Astrocyte (in vitro differentiated cells and primary cell): ENCODE measurements at regions not wholly inside any gene's neighbourhood (a gene's known extent, or its start where the extent isn't known, plus 50 kb on each side); places are given as distances from the start of the nearest gene placed in this dataset.
"Not testable (repeated sequence)": the region's sequence is repeated elsewhere in the genome, so short reads cannot be mapped to it uniquely, and the experiment has no call there.

ENCODE experiments used
- DNase-seq: peaks from one replicate; pipeline ENCODE4 v3.0.0-alpha.2; 2010; ENCODE audit warnings: low read depth
- FAIRE-seq: peaks from 2 replicates; lab custom pipeline; 2011; peaks lifted over from hg19 to GRCh38; lab: Jason Lieb, UNC
- H2AFZ ChIP-seq: 2 replicates; pipeline ENCODE4 v1.6.0; 2012; ENCODE audit warnings: low read depth, low read length, inconsistent platforms
- H3K27ac ChIP-seq: 2 replicates; pipeline ENCODE4 v1.5.1; 2011; ENCODE audit warnings: low read depth, low read length, inconsistent platforms
- H3K27me3 ChIP-seq: 2 replicates; pipeline ENCODE4 v1.6.0; 2011; ENCODE audit warnings: low read length, inconsistent platforms; ENCODE audit not compliant: insufficient read depth
- H3K36me3 ChIP-seq: 2 replicates; pipeline ENCODE4 v1.5.1; 2011; ENCODE audit warnings: low read length, inconsistent platforms; ENCODE audit not compliant: insufficient read depth
- H3K4me1 ChIP-seq: 2 replicates; pipeline ENCODE4 v1.5.1; 2011; ENCODE audit warnings: low read length, inconsistent platforms; ENCODE audit not compliant: insufficient read depth
- H3K4me2 ChIP-seq: 2 replicates; pipeline ENCODE4 v1.6.0; 2012; ENCODE audit warnings: low read length, inconsistent platforms
- H3K4me3 ChIP-seq: 2 replicates; pipeline ENCODE4 v1.5.1; 2011; ENCODE audit warnings: low read depth, mild to moderate bottlenecking, low read length, inconsistent platforms; ENCODE audit not compliant: insufficient read depth
- H3K79me2 ChIP-seq: 2 replicates; pipeline ENCODE4 v1.6.0; 2012; ENCODE audit warnings: mild to moderate bottlenecking, low read length, inconsistent platforms; ENCODE audit not compliant: insufficient read depth
- H3K9ac ChIP-seq: 2 replicates; pipeline ENCODE4 v1.6.0; 2012; ENCODE audit warnings: mild to moderate bottlenecking, low read length, inconsistent platforms
- H3K9me3 ChIP-seq: 2 replicates; pipeline ENCODE4 v1.5.1; 2012; ENCODE audit warnings: low read depth, mild to moderate bottlenecking, low read length, inconsistent platforms; ENCODE audit not compliant: insufficient read depth
- H4K20me1 ChIP-seq: 2 replicates; pipeline ENCODE4 v1.6.0; 2012; ENCODE audit warnings: low read length, inconsistent platforms; ENCODE audit not compliant: insufficient read depth
- H3K27ac Mint-ChIP-seq: one replicate; pipeline ENCODE4 v1.8.0; 2021; ENCODE audit warnings: mild to moderate bottlenecking, mixed read lengths; ENCODE audit not compliant: unreplicated experiment
- H3K27me3 Mint-ChIP-seq: one replicate; pipeline ENCODE4 v1.8.0; 2021; ENCODE audit warnings: low read depth, mixed read lengths; ENCODE audit not compliant: unreplicated experiment
- H3K36me3 Mint-ChIP-seq: one replicate; pipeline ENCODE4 v1.8.0; 2021; ENCODE audit warnings: low read depth, mixed read lengths; ENCODE audit not compliant: unreplicated experiment
- H3K4me1 Mint-ChIP-seq: one replicate; pipeline ENCODE4 v1.8.0; 2021; ENCODE audit warnings: low read depth, mixed read lengths; ENCODE audit not compliant: unreplicated experiment
- H3K4me3 Mint-ChIP-seq: one replicate; pipeline ENCODE4 v1.8.0; 2021; ENCODE audit warnings: mild to moderate bottlenecking, moderate library complexity, mixed read lengths; ENCODE audit not compliant: unreplicated experiment
- H3K9me3 Mint-ChIP-seq: one replicate; pipeline ENCODE4 v1.8.0; 2021; ENCODE audit warnings: mild to moderate bottlenecking, mixed read lengths; ENCODE audit not compliant: unreplicated experiment

GRCh38 chr1:120624565-120625064 is 99.1 kb upstream of the NBPF26 start:
- H3K36me3 Mint-ChIP-seq, H3K27ac Mint-ChIP-seq, H3K4me3 ChIP-seq, H3K9ac ChIP-seq, H3K4me1 ChIP-seq, H3K27me3 ChIP-seq, FAIRE-seq, H3K9me3 ChIP-seq, H3K9me3 Mint-ChIP-seq, H3K4me1 Mint-ChIP-seq, H3K4me3 Mint-ChIP-seq, H3K79me2 ChIP-seq, DNase-seq, H3K27ac ChIP-seq, H3K27me3 Mint-ChIP-seq, H4K20me1 ChIP-seq, H3K4me2 ChIP-seq, H2AFZ ChIP-seq, H3K36me3 ChIP-seq: not testable (repeated sequence)

DNA sequence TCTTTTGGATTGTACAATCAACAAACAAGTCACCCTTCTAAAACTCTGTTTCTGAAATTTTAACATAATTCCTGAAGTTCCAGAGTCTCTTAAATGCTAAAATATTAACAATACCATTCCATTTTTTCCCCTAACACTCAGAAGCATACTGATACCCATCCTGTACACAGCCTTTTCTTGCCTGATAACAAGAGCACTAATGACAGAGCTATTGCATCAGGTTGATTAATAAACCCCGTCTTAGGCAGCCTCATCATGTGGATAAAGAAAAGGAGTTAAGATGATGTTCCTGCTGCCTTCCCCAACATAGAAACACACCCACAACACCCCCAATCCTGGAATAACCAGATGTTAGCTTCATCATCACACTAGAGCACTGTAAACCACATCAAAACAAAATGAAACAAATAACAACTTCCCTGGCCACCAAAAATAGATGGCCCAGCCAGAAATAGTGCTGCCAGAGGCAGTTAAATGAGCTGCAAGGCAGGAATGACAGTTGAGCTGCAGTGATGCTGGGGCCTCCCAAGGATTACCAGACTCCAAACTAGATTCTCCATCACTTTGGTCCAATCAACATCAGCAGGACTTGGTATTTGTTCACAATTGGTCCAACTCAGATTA is 93.8 kb upstream of the NBPF26 start:
- not testable (repeated sequence) for DNase-seq, H3K4me3 ChIP-seq, H3K27ac Mint-ChIP-seq, H3K36me3 ChIP-seq, H3K36me3 Mint-ChIP-seq, H2AFZ ChIP-seq, H3K4me2 ChIP-seq, H3K4me1 Mint-ChIP-seq, H4K20me1 ChIP-seq, H3K27me3 Mint-ChIP-seq, H3K9me3 ChIP-seq, H3K79me2 ChIP-seq, H3K4me1 ChIP-seq, FAIRE-seq, H3K9me3 Mint-ChIP-seq, H3K27ac ChIP-seq, H3K9ac ChIP-seq, H3K4me3 Mint-ChIP-seq, H3K27me3 ChIP-seq

DNA sequence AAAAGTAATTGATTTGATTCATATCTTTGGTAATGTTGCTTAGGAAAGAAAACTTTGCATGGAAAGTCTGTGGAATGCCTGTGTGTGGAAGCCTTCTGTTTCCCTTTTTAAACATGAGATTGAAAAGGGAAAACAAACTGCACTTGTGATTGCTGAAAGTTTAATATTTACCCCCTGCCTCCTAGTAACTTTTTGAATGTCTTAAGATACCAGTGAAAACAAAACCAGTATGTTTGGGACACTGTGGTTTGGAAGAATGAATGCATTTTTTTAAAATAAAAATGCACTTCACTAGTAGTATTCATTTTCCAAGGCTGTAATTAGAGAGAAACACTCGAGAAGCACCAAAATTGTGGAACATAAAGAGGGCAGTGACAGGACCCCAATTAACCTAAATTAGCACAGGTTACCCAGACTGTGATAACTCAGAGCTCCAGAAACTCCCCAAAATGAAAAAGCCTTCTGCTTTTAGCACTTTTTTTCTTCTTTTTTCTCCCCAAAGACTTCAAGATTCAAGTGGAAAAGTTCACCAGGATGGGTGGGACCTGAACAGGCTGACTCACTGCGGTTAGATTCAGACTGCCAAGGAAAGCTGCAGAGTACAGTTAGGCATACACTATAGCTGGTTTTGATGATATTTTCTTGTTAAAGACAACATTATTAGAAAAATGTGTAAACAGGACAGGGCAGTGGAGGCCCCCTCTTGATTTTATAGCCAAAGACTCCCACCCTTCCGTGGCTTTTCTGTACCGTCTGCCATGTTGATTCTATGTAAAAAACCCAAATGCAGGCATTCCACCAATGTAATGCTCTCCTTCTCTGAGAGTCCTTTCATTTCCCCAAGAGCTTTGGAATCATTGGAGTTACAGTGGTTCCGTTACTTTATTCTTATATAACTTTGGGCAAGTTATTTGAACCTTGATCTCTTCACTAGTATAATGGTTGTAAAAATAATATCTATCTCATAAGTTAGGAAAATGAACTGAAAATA is 88.6 kb upstream of the NBPF26 start:
- H3K4me3 ChIP-seq, H3K27ac Mint-ChIP-seq, H4K20me1 ChIP-seq, H3K9me3 ChIP-seq, H3K36me3 Mint-ChIP-seq, H3K9ac ChIP-seq, H2AFZ ChIP-seq, H3K27ac ChIP-seq, H3K27me3 ChIP-seq, H3K27me3 Mint-ChIP-seq, H3K36me3 ChIP-seq, H3K9me3 Mint-ChIP-seq, DNase-seq, H3K4me3 Mint-ChIP-seq, FAIRE-seq, H3K79me2 ChIP-seq, H3K4me2 ChIP-seq, H3K4me1 ChIP-seq, H3K4me1 Mint-ChIP-seq: not testable (repeated sequence)

GRCh38 chr1:120640261-120641013 is 83.3 kb upstream of the NBPF26 start:
- not testable (repeated sequence) for H3K27me3 ChIP-seq, H3K4me1 ChIP-seq, H3K4me3 ChIP-seq, H4K20me1 ChIP-seq, H3K36me3 Mint-ChIP-seq, H3K4me3 Mint-ChIP-seq, H3K9ac ChIP-seq, H3K27me3 Mint-ChIP-seq, H3K4me2 ChIP-seq, H3K79me2 ChIP-seq, H2AFZ ChIP-seq, H3K36me3 ChIP-seq, FAIRE-seq, H3K9me3 Mint-ChIP-seq, DNase-seq, H3K4me1 Mint-ChIP-seq, H3K27ac ChIP-seq, H3K9me3 ChIP-seq, H3K27ac Mint-ChIP-seq

GRCh38 chr1:120641014-120641302 is 82.8 kb upstream of the NBPF26 start:
- H3K27me3 Mint-ChIP-seq, H3K9ac ChIP-seq, H3K9me3 Mint-ChIP-seq, FAIRE-seq, H3K4me3 Mint-ChIP-seq, H4K20me1 ChIP-seq, H3K9me3 ChIP-seq, H3K36me3 ChIP-seq, H3K27ac Mint-ChIP-seq, H3K36me3 Mint-ChIP-seq, H3K27ac ChIP-seq, H3K4me1 ChIP-seq, DNase-seq, H3K4me1 Mint-ChIP-seq, H3K4me3 ChIP-seq, H3K27me3 ChIP-seq, H3K79me2 ChIP-seq, H2AFZ ChIP-seq, H3K4me2 ChIP-seq: not testable (repeated sequence)
